HEK293 (cell line): ENCODE measurements at regions not wholly inside any gene's neighbourhood (a gene's known extent, or its start where the extent isn't known, plus 50 kb on each side); places are given as distances from the start of the nearest gene placed in this dataset.

ENCODE experiments used
- GLIS1 ChIP-seq: fragments of 450-650 bp; formaldehyde crosslinking; IDR thresholded peaks from 2 replicates; pipeline ENCODE4 v1.5.1; 2016; ENCODE audit warnings: missing biosample characterization, missing genetic modification characterization
- KLF1 ChIP-seq: fragments of 450-650 bp; formaldehyde crosslinking; IDR thresholded peaks from 2 replicates; pipeline ENCODE4 v1.5.1; 2016; ENCODE audit warnings: missing biosample characterization, missing genetic modification characterization
- ZNF221 ChIP-seq: fragments of 450-650 bp; formaldehyde crosslinking; IDR thresholded peaks from 2 replicates; pipeline ENCODE4 v1.5.1; 2017; ENCODE audit warnings: missing biosample characterization, missing genetic modification characterization, borderline replicate concordance
- TF ChIP-seq, protein P1 (sequence below): fragments of 450-650 bp; formaldehyde crosslinking; IDR thresholded peaks from 2 replicates; pipeline ENCODE4 v1.5.1; 2016; ENCODE audit warnings: missing biosample characterization, missing genetic modification characterization
- TF ChIP-seq, protein P2 (sequence below): fragments of 450-650 bp; formaldehyde crosslinking; IDR thresholded peaks from 2 replicates; pipeline ENCODE4 v1.5.1; 2016; ENCODE audit warnings: missing biosample characterization, missing genetic modification characterization
- TF ChIP-seq, protein P3 (sequence below): fragments of 450-650 bp; formaldehyde crosslinking; IDR thresholded peaks from 2 replicates; pipeline ENCODE4 v1.5.1; 2017; ENCODE audit warnings: missing biosample characterization, missing genetic modification characterization

DNA sequence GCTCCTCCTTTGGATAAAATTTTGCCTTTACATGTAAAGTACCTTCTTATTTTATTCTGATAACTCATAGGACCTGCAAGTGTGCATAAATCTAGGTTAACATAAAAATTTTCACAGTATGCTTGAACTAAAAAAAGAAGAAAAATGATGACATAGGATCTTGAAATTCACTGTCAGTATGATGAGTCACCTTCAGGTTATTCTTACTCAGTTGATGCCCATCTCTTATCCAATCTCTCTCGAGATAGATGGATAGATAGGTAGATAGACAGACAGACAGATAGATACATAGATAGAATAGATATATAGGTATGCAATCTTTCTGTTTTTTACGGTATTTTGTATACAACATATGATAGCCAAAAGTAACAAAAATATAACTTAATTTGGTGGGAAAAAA lies 485.5 kb downstream of the NAF1 start:
- TF ChIP-seq KLF1 (tag by site-specific recombination) (no peak), GLIS1 (tag by site-specific recombination) (no peak), ZNF221 (tag by site-specific recombination) (no peak)
- TF ChIP-seq, protein P1, sequence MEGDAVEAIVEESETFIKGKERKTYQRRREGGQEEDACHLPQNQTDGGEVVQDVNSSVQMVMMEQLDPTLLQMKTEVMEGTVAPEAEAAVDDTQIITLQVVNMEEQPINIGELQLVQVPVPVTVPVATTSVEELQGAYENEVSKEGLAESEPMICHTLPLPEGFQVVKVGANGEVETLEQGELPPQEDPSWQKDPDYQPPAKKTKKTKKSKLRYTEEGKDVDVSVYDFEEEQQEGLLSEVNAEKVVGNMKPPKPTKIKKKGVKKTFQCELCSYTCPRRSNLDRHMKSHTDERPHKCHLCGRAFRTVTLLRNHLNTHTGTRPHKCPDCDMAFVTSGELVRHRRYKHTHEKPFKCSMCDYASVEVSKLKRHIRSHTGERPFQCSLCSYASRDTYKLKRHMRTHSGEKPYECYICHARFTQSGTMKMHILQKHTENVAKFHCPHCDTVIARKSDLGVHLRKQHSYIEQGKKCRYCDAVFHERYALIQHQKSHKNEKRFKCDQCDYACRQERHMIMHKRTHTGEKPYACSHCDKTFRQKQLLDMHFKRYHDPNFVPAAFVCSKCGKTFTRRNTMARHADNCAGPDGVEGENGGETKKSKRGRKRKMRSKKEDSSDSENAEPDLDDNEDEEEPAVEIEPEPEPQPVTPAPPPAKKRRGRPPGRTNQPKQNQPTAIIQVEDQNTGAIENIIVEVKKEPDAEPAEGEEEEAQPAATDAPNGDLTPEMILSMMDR (tag by site-specific recombination) = no peak
- TF ChIP-seq, protein P2, sequence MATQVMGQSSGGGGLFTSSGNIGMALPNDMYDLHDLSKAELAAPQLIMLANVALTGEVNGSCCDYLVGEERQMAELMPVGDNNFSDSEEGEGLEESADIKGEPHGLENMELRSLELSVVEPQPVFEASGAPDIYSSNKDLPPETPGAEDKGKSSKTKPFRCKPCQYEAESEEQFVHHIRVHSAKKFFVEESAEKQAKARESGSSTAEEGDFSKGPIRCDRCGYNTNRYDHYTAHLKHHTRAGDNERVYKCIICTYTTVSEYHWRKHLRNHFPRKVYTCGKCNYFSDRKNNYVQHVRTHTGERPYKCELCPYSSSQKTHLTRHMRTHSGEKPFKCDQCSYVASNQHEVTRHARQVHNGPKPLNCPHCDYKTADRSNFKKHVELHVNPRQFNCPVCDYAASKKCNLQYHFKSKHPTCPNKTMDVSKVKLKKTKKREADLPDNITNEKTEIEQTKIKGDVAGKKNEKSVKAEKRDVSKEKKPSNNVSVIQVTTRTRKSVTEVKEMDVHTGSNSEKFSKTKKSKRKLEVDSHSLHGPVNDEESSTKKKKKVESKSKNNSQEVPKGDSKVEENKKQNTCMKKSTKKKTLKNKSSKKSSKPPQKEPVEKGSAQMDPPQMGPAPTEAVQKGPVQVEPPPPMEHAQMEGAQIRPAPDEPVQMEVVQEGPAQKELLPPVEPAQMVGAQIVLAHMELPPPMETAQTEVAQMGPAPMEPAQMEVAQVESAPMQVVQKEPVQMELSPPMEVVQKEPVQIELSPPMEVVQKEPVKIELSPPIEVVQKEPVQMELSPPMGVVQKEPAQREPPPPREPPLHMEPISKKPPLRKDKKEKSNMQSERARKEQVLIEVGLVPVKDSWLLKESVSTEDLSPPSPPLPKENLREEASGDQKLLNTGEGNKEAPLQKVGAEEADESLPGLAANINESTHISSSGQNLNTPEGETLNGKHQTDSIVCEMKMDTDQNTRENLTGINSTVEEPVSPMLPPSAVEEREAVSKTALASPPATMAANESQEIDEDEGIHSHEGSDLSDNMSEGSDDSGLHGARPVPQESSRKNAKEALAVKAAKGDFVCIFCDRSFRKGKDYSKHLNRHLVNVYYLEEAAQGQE (tag by site-specific recombination) = no peak
- TF ChIP-seq, protein P3, sequence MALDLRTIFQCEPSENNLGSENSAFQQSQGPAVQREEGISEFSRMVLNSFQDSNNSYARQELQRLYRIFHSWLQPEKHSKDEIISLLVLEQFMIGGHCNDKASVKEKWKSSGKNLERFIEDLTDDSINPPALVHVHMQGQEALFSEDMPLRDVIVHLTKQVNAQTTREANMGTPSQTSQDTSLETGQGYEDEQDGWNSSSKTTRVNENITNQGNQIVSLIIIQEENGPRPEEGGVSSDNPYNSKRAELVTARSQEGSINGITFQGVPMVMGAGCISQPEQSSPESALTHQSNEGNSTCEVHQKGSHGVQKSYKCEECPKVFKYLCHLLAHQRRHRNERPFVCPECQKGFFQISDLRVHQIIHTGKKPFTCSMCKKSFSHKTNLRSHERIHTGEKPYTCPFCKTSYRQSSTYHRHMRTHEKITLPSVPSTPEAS (tag by site-specific recombination) = no peak
